SK-N-SH (cell line): ENCODE measurements at regions not wholly inside any gene's neighbourhood (a gene's known extent, or its start where the extent isn't known, plus 50 kb on each side); places are given as distances from the start of the nearest gene placed in this dataset.

ENCODE experiments used
- CHD2 ChIP-seq: fragments of 150-350 bp; IDR thresholded peaks from 2 replicates; pipeline ENCODE4 v1.6.1; 2018; ENCODE audit warnings: low read length; ENCODE audit not compliant: partially characterized antibody
- CTCF ChIP-seq: fragments of 200-600 bp; sonication (generic); IDR thresholded peaks from 2 replicates; pipeline ENCODE4 v1.6.1; 2017; ENCODE audit warnings: antibody characterized with exemption, mild to moderate bottlenecking, moderate library complexity
- EP300 ChIP-seq, 2 experiments: IDR thresholded peaks; 2 replicates each; pipeline versions ENCODE4 v1.4.0 to v1.6.1; 2012; ENCODE audit warnings: borderline replicate concordance in 1 of 2, low read depth in 1 of 2, low read length in 1 of 2
- FOXM1 ChIP-seq: IDR thresholded peaks from 2 replicates; pipeline ENCODE4 v1.4.0; 2012; ENCODE audit warnings: low read depth, mild to moderate bottlenecking
- GATA2 ChIP-seq: sonication (generic); formaldehyde crosslinking; IDR thresholded peaks from 2 replicates; pipeline ENCODE4 v1.5.0; 2020; ENCODE audit warnings: mild to moderate bottlenecking, missing genetic modification reagents
- JUND ChIP-seq: IDR thresholded peaks from 2 replicates; pipeline ENCODE4 v1.4.0; 2012
- MAX ChIP-seq: IDR thresholded peaks from 2 replicates; pipeline ENCODE4 v1.4.0; 2012; ENCODE audit warnings: low read depth
- POLR2AphosphoS5 ChIP-seq: IDR thresholded peaks from 2 replicates; pipeline ENCODE4 v1.6.1; 2012; ENCODE audit warnings: low read depth, low read length
- REST ChIP-seq: IDR thresholded peaks from 2 replicates; pipeline ENCODE4 v1.6.1; 2012; ENCODE audit warnings: mild to moderate bottlenecking, low read depth, low read length, moderate library complexity
- SIN3A ChIP-seq: IDR thresholded peaks from 2 replicates; pipeline ENCODE4 v1.6.1; 2012; ENCODE audit warnings: low read depth, mild to moderate bottlenecking, low read length, moderate library complexity, borderline replicate concordance
- TAF1 ChIP-seq: IDR thresholded peaks from 2 replicates; pipeline ENCODE4 v1.6.1; 2012; ENCODE audit warnings: low read depth, mild to moderate bottlenecking, low read length, moderate library complexity, borderline replicate concordance

- no peak for TF ChIP-seq FOXM1
- TF ChIP-seq CTCF: no peak
- no peak for TF ChIP-seq EP300 (IDR thresholded peaks at IDR 0.05; ENCODE audit: borderline replicate concordance in 1 of 2, low read depth in 1 of 2, low read length in 1 of 2)
- no peak for TF ChIP-seq TAF1
- no peak for TF ChIP-seq REST
- TF ChIP-seq JUND: no peak
- no peak for TF ChIP-seq POLR2AphosphoS5
- no peak for TF ChIP-seq GATA2 (CRISPR knock-in tag)
- TF ChIP-seq MAX: no peak
- TF ChIP-seq CHD2: no peak
- no peak for TF ChIP-seq SIN3A
Measured at GRCh38 chr1:90362163-90362562, 354.9 kb downstream of the BARHL2 start.
